IMR-90 (cell line): ENCODE measurements at regions not wholly inside any gene's neighbourhood (a gene's known extent, or its start where the extent isn't known, plus 50 kb on each side); places are given as distances from the start of the nearest gene placed in this dataset.
"Not testable (repeated sequence)": the region's sequence is repeated elsewhere in the genome, so short reads cannot be mapped to it uniquely, and the experiment has no call there.

Experiments
- ATAC-seq: fragments of 200-7000 bp; cut with Tn5 transposase; 2 replicates; pipeline ENCODE4 v1.9.1; 2020; ENCODE audit warnings: low read depth, mild to moderate bottlenecking, moderate library complexity
- BruUV-seq: library from RNA; stranded (reverse); fragments of 400-500 nt; replicated peaks from 2 replicates; lab custom pipeline; 2021; lab: Mats Ljungman, UMichigan
- CTCF ChIA-PET: fragments of 300-600 bp; formaldehyde crosslinking; extraction: SDS; loops from one replicate; lab custom pipeline; 2021; ENCODE audit warnings: antibody characterized with exemption; lab: Yijun Ruan, JAX
- POLR2A ChIA-PET: fragments of 300-600 bp; sonication (Branson Sonifier 250); formaldehyde crosslinking; loops from one replicate; lab custom pipeline; 2022; ENCODE audit warnings: antibody characterized with exemption; ENCODE audit not compliant: unreplicated experiment; lab: Charles Lee
- DNase-seq: peaks from one replicate; pipeline ENCODE4 v3.0.0; 2013
- H2AFZ ChIP-seq: replicated peaks from 2 replicates; pipeline ENCODE3; 2013; ENCODE audit warnings: low read length, mild to moderate bottlenecking; ENCODE audit not compliant: poor library complexity
- H2AK5ac ChIP-seq: 2 replicates; pipeline ENCODE4 v1.6.1; 2013; ENCODE audit warnings: low read depth, low read length, inconsistent platforms
- H2AK9ac ChIP-seq: replicated peaks from 2 replicates; pipeline ENCODE3; 2013; ENCODE audit warnings: mild to moderate bottlenecking, low read depth, low read length, moderate library complexity; ENCODE audit not compliant: poor library complexity
- H2BK120ac ChIP-seq: 2 replicates; pipeline ENCODE4 v1.6.1; 2013; ENCODE audit warnings: low read depth, low read length, inconsistent platforms
- H2BK15ac ChIP-seq: 3 replicates; pipeline ENCODE4 v1.6.1; 2013; ENCODE audit warnings: low read depth, low read length, inconsistent platforms
- H2BK20ac ChIP-seq: 2 replicates; pipeline ENCODE4 v1.6.1; 2013; ENCODE audit warnings: low read depth, mild to moderate bottlenecking, inconsistent platforms, low read length, moderate library complexity
- H2BK5ac ChIP-seq: 2 replicates; pipeline ENCODE4 v1.6.1; 2013; ENCODE audit warnings: mild to moderate bottlenecking, low read depth, low read length, inconsistent platforms; ENCODE audit not compliant: poor library complexity, severe bottlenecking
- H3K14ac ChIP-seq: replicated peaks from 2 replicates; pipeline ENCODE4 v1.6.1; 2013; ENCODE audit warnings: low read depth, low read length, inconsistent platforms
- H3K18ac ChIP-seq: 2 replicates; pipeline ENCODE4 v1.6.1; 2013; ENCODE audit warnings: low read depth, low read length, control low read depth
- H3K23ac ChIP-seq: 2 replicates; pipeline ENCODE4 v1.6.1; 2013; ENCODE audit warnings: low read depth, low read length, inconsistent platforms
- H3K27ac ChIP-seq: 2 replicates; pipeline ENCODE4 v1.5.1; 2013; ENCODE audit warnings: mild to moderate bottlenecking, control low read depth, low read length; ENCODE audit not compliant: insufficient read depth
- H3K27me3 ChIP-seq: 2 replicates; pipeline ENCODE4 v1.6.1; 2013; ENCODE audit warnings: low read length; ENCODE audit not compliant: control insufficient read depth, insufficient read depth
- H3K36me3 ChIP-seq: 2 replicates; pipeline ENCODE4 v1.6.1; 2013; ENCODE audit warnings: low read length, mixed read lengths; ENCODE audit not compliant: control insufficient read depth, insufficient read depth
- H3K4ac ChIP-seq: 2 replicates; pipeline ENCODE4 v1.6.1; 2013; ENCODE audit warnings: low read depth, low read length, inconsistent platforms
- H3K4me1 ChIP-seq: 2 replicates; pipeline ENCODE4 v1.6.1; 2013; ENCODE audit warnings: low read length, mixed read lengths; ENCODE audit not compliant: control insufficient read depth, insufficient read depth
- H3K4me2 ChIP-seq: 2 replicates; pipeline ENCODE4 v1.6.1; 2013; ENCODE audit warnings: low read depth, mild to moderate bottlenecking, control low read depth, low read length, moderate library complexity
- H3K4me3 ChIP-seq: 2 replicates; pipeline ENCODE4 v1.5.1; 2013; ENCODE audit warnings: low read depth, mild to moderate bottlenecking, control low read depth, low read length, moderate library complexity; ENCODE audit not compliant: insufficient read depth
- H3K56ac ChIP-seq: 2 replicates; pipeline ENCODE4 v1.6.1; 2013; ENCODE audit warnings: low read length, inconsistent platforms; ENCODE audit not compliant: insufficient read depth; ENCODE audit errors: extremely low read depth
- H3K79me1 ChIP-seq, 2 experiments: 2 replicates each; pipeline ENCODE4 v1.6.1; 2013; ENCODE audit warnings: low read length in 2 of 2, inconsistent platforms in 1 of 2, low read depth in 1 of 2
- H3K9ac ChIP-seq: 2 replicates; pipeline ENCODE4 v1.6.1; 2013; ENCODE audit warnings: low read depth, low read length, control low read depth
- H3K9me1 ChIP-seq: 2 replicates; pipeline ENCODE4 v1.6.1; 2013; ENCODE audit warnings: low read length, inconsistent platforms; ENCODE audit not compliant: insufficient read depth
- H3K9me3 ChIP-seq: 2 replicates; pipeline ENCODE4 v1.6.1; 2013; ENCODE audit warnings: low read length; ENCODE audit not compliant: control insufficient read depth, insufficient read depth
- H4K20me1 ChIP-seq: 2 replicates; pipeline ENCODE4 v1.6.1; 2013; ENCODE audit warnings: low read length, inconsistent platforms; ENCODE audit not compliant: insufficient read depth
- H4K5ac ChIP-seq: 2 replicates; pipeline ENCODE4 v1.6.1; 2013; ENCODE audit warnings: mild to moderate bottlenecking, low read depth, low read length, control low read depth
- H4K8ac ChIP-seq, 2 experiments: 2 replicates each; pipeline ENCODE4 v1.6.1; 2013; ENCODE audit warnings: low read depth in 2 of 2, low read length in 2 of 2, control low read depth in 1 of 2, inconsistent platforms in 1 of 2
- H4K91ac ChIP-seq: 2 replicates; pipeline ENCODE4 v1.6.1; 2013; ENCODE audit warnings: low read depth, low read length, inconsistent platforms; ENCODE audit not compliant: insufficient read depth
- dilution Hi-C: fragments of 300-500 bp; cut with HindIII; formaldehyde crosslinking; loops from one replicate; pipeline ENCODE4 v1.14.3; 2018; ENCODE audit warnings: low sequenced_read_pairs; ENCODE audit not compliant: unreplicated experiment
- in situ Hi-C: fragments of 300-500 bp; cut with MboI; formaldehyde crosslinking; loops from 3 replicates; pipeline ENCODE4 v1.14.3; 2019; ENCODE audit warnings: low sequenced_read_pairs, inconsistent platforms, mixed read lengths
- intact Hi-C: fragments of 100-400 bp; cut with micrococcal nuclease; formaldehyde crosslinking; loops from 2 replicates; pipeline ENCODE4 v1.10.0; 2022

- H4K8ac ChIP-seq, H4K5ac ChIP-seq, ATAC-seq, H3K27me3 ChIP-seq, H2BK15ac ChIP-seq, H3K18ac ChIP-seq, H3K27ac ChIP-seq, H3K23ac ChIP-seq, H3K4me1 ChIP-seq, H4K91ac ChIP-seq, intact Hi-C loops, H3K9me3 ChIP-seq, H2AK9ac ChIP-seq, H4K20me1 ChIP-seq, H2BK5ac ChIP-seq, H3K9ac ChIP-seq, H3K4me2 ChIP-seq, H3K14ac ChIP-seq, dilution Hi-C loops, H2BK20ac ChIP-seq, H3K4me3 ChIP-seq, BruUV-seq, H2BK120ac ChIP-seq, H3K79me1 ChIP-seq, H3K9me1 ChIP-seq, H2AK5ac ChIP-seq, H3K56ac ChIP-seq, POLR2A ChIA-PET, H2AFZ ChIP-seq, in situ Hi-C loops, H3K36me3 ChIP-seq, H3K4ac ChIP-seq, DNase-seq: not testable (repeated sequence)
- CTCF ChIA-PET = interaction anchor here (0.8 kb wide), 1 partner anchor 14 kb away, joined by 6 read pairs; no protein-coding TSS in a partner anchor
These were observed 51.7 kb upstream of the RBFOX2 start for GRCh38 chr22:36080281-36080680.
